Fibroblast of lung (primary cell): ENCODE measurements at regions not wholly inside any gene's neighbourhood (a gene's known extent, or its start where the extent isn't known, plus 50 kb on each side); places are given as distances from the start of the nearest gene placed in this dataset.

ENCODE experiments used
- DNase-seq, 2 donors: peaks; one replicate each; pipeline versions ENCODE4 v3.0.0 to v3.0.0-alpha.2; 2010; ENCODE audit warnings: low read depth in 2 of 2
- H2AFZ ChIP-seq: 2 replicates; pipeline ENCODE4 v1.5.1; 2012; ENCODE audit warnings: low read length, control low read depth, inconsistent platforms
- H3K27ac ChIP-seq: 2 replicates; pipeline ENCODE4 v1.5.1; 2011; ENCODE audit warnings: low read length, control low read depth; ENCODE audit not compliant: insufficient read depth
- H3K27me3 ChIP-seq: 2 replicates; pipeline ENCODE4 v1.5.1; 2011; ENCODE audit warnings: mild to moderate bottlenecking, low read length; ENCODE audit not compliant: control insufficient read depth, insufficient read depth
- H3K36me3 ChIP-seq: 2 replicates; pipeline ENCODE4 v1.5.1; 2011; ENCODE audit warnings: low read length; ENCODE audit not compliant: control insufficient read depth, insufficient read depth
- H3K4me1 ChIP-seq: 2 replicates; pipeline ENCODE4 v1.5.1; 2011; ENCODE audit warnings: low read length; ENCODE audit not compliant: control insufficient read depth, insufficient read depth; ENCODE audit errors: extremely low read depth
- H3K4me2 ChIP-seq: 2 replicates; pipeline ENCODE4 v1.5.1; 2011; ENCODE audit warnings: low read length, control low read depth; ENCODE audit not compliant: insufficient read depth; ENCODE audit errors: extremely low read depth
- H3K4me3 ChIP-seq, 4 experiments: fragments of 200-600 bp in 1 of 4; sonication (generic) in 1 of 4; replicated peaks in 1 of 4; 2 replicates each; pipeline ENCODE4 v1.5.1; 2011 to 2016; ENCODE audit warnings: low read length in 4 of 4, low read depth in 3 of 4, mild to moderate bottlenecking in 3 of 4, control low read depth in 2 of 4, inconsistent platforms in 1 of 4, mixed read lengths in 1 of 4; ENCODE audit not compliant: insufficient read depth in 1 of 4; ENCODE audit errors: control extremely low read depth in 1 of 4
- H3K79me2 ChIP-seq: 2 replicates; pipeline ENCODE4 v1.5.1; 2012; ENCODE audit warnings: mild to moderate bottlenecking, low read length, inconsistent platforms; ENCODE audit not compliant: control insufficient read depth, insufficient read depth
- H3K9ac ChIP-seq: 2 replicates; pipeline ENCODE4 v1.5.1; 2011; ENCODE audit warnings: mild to moderate bottlenecking, low read length, control low read depth; ENCODE audit not compliant: insufficient read depth
- H3K9me3 ChIP-seq: 2 replicates; pipeline ENCODE4 v1.5.1; 2012; ENCODE audit warnings: low read depth, low read length; ENCODE audit not compliant: control insufficient read depth, insufficient read depth
- H4K20me1 ChIP-seq: 2 replicates; pipeline ENCODE4 v1.5.1; 2011; ENCODE audit warnings: low read length; ENCODE audit not compliant: control insufficient read depth, insufficient read depth; ENCODE audit errors: extremely low read depth
- CTCF ChIP-seq, 2 donors: IDR thresholded peaks in 1 of 2; conservative IDR thresholded peaks in 1 of 2; 1 replicate in 1 of 2; 2 replicates in 1 of 2; pipeline ENCODE4 v1.5.1; 2011 to 2012; ENCODE audit warnings: low read length in 2 of 2, control low read depth in 1 of 2, inconsistent platforms in 1 of 2, low read depth in 1 of 2, mild to moderate bottlenecking in 1 of 2
- EZH2 ChIP-seq: IDR thresholded peaks from 2 replicates; pipeline ENCODE4 v1.5.1; 2012; ENCODE audit warnings: low read length, control low read depth, mild to moderate bottlenecking; ENCODE audit errors: missing control alignments

- Histone ChIP-seq H4K20me1 (no peaks in the 10 kb centered on the region), H2AFZ (no peak overlapping the region), H3K27me3 (no peaks in the 10 kb centered on the region), H3K4me3 (no peak overlapping the region), H3K4me2 (no peak overlapping the region), H3K4me1 (no peaks in the 10 kb centered on the region), H3K9me3 (no peaks in the 10 kb centered on the region), H3K79me2 (no peaks in the 10 kb centered on the region), H3K27ac (no peak overlapping the region), H3K9ac (no peak overlapping the region), H3K36me3 (no peaks in the 10 kb centered on the region)
- peak in 1 of 2 donors; percentile 76 for DNase-seq
- TF ChIP-seq CTCF (conservative IDR thresholded peaks at IDR 0.05 in 1 of 2, IDR thresholded peaks at IDR 0.05 in 1 of 2; ENCODE audit: low read depth in 1 of 2, low read length in 2 of 2), result peak; percentile 52 to 67
- no peak for TF ChIP-seq EZH2
These were observed 160.4 kb downstream of the CPEB2 start for GRCh38 chr4:15162465-15163283.

- H3K79me2 ChIP-seq, result no peaks in the 10 kb centered on the region
- no peak overlapping the region for H2AFZ ChIP-seq
- H3K27ac ChIP-seq, result no peak overlapping the region
- peak in 1 of 2 donors; percentile 40 for DNase-seq
- no peaks in the 10 kb centered on the region for H4K20me1 ChIP-seq
- TF ChIP-seq CTCF (conservative IDR thresholded peaks at IDR 0.05 in 1 of 2, IDR thresholded peaks at IDR 0.05 in 1 of 2; ENCODE audit: low read depth in 1 of 2, low read length in 2 of 2) (no peak), EZH2 (no peak)
- no peaks in the 10 kb centered on the region for H3K36me3 ChIP-seq
- no peaks in the 10 kb centered on the region for H3K27me3 ChIP-seq
- H3K4me1 ChIP-seq, result no peaks in the 10 kb centered on the region
- H3K4me2 ChIP-seq, result no peak overlapping the region
- H3K9me3 ChIP-seq, result no peaks in the 10 kb centered on the region
- no peak overlapping the region for H3K4me3 ChIP-seq
- H3K9ac ChIP-seq, result no peak overlapping the region
These were observed 161.0 kb downstream of the CPEB2 start for GRCh38 chr4:15163284-15163645.

- Histone ChIP-seq H3K27ac (no peak overlapping the region), H3K9ac (no peak overlapping the region), H3K4me2 (no peak overlapping the region), H2AFZ (no peak overlapping the region), H3K4me1 (no peaks in the 10 kb centered on the region), H3K36me3 (no peaks in the 10 kb centered on the region), H3K9me3 (no peaks in the 10 kb centered on the region), H3K4me3 (no peak overlapping the region), H3K79me2 (no peaks in the 10 kb centered on the region), H4K20me1 (no peaks in the 10 kb centered on the region), H3K27me3 (peaks cover under 1% of the 10 kb centered on the region)
- no peak for DNase-seq
- TF ChIP-seq EZH2, result no peak
- no peak for TF ChIP-seq CTCF (conservative IDR thresholded peaks at IDR 0.05 in 1 of 2, IDR thresholded peaks at IDR 0.05 in 1 of 2; ENCODE audit: low read depth in 1 of 2, low read length in 2 of 2)
These were observed 162.3 kb downstream of the CPEB2 start for GRCh38 chr4:15164571-15164970.
